SJSA1 (cell line): ENCODE measurements at regions not wholly inside any gene's neighbourhood (a gene's known extent, or its start where the extent isn't known, plus 50 kb on each side); places are given as distances from the start of the nearest gene placed in this dataset.
"Not testable (repeated sequence)": the region's sequence is repeated elsewhere in the genome, so short reads cannot be mapped to it uniquely, and the experiment has no call there.

Experiments used
- DNase-seq, 2 experiments: peaks; one replicate each; pipeline ENCODE4 v3.0.0-alpha.2; 2015 to 2020; ENCODE audit warnings: low spot score in 2 of 2, low read depth in 1 of 2
- H3K27ac ChIP-seq: fragments of 250-450 bp; sonication (Bioruptor Pico); 2 replicates; pipeline ENCODE4 v1.5.1; 2020; ENCODE audit warnings: mild to moderate bottlenecking, moderate library complexity
- H3K27me3 ChIP-seq: fragments of 250-450 bp; sonication (Bioruptor Pico); replicated peaks from 2 replicates; pipeline ENCODE4 v1.5.1; 2020; ENCODE audit warnings: mild to moderate bottlenecking, moderate library complexity
- H3K36me3 ChIP-seq: fragments of 250-450 bp; sonication (Bioruptor Pico); 2 replicates; pipeline ENCODE4 v1.5.1; 2020; ENCODE audit warnings: mild to moderate bottlenecking
- H3K4me1 ChIP-seq: fragments of 250-450 bp; sonication (Bioruptor Pico); replicated peaks from 2 replicates; pipeline ENCODE4 v1.6.1; 2021; ENCODE audit warnings: mild to moderate bottlenecking
- H3K4me3 ChIP-seq: fragments of 250-450 bp; sonication (Bioruptor Pico); 2 replicates; pipeline ENCODE4 v1.5.1; 2020; ENCODE audit warnings: mild to moderate bottlenecking
- H3K9me3 ChIP-seq: fragments of 250-450 bp; sonication (Bioruptor Pico); replicated peaks from 2 replicates; pipeline ENCODE4 v1.5.1; 2020; ENCODE audit warnings: mild to moderate bottlenecking

- Histone ChIP-seq H3K9me3 (no peaks in the 10 kb centered on the region), H3K4me1 (no peaks in the 10 kb centered on the region), H3K27ac (no peak overlapping the region), H3K36me3 (no peaks in the 10 kb centered on the region), H3K4me3 (no peak overlapping the region), H3K27me3 (no peaks in the 10 kb centered on the region)
- DNase-seq, result no peak
Observed at GRCh38 chr13:62482351-62482750, 1066.7 kb upstream of the PCDH20 start.

GRCh38 chr13:62473944-62474237, 1058.2 kb upstream of the PCDH20 start:
- no peaks in the 10 kb centered on the region for H3K4me1 ChIP-seq
- H3K27me3 ChIP-seq, result no peaks in the 10 kb centered on the region
- no peak overlapping the region for H3K27ac ChIP-seq
- no peak overlapping the region for H3K4me3 ChIP-seq
- no peaks in the 10 kb centered on the region for H3K36me3 ChIP-seq
- H3K9me3 ChIP-seq, result no peaks in the 10 kb centered on the region
- no peak for DNase-seq

DNA sequence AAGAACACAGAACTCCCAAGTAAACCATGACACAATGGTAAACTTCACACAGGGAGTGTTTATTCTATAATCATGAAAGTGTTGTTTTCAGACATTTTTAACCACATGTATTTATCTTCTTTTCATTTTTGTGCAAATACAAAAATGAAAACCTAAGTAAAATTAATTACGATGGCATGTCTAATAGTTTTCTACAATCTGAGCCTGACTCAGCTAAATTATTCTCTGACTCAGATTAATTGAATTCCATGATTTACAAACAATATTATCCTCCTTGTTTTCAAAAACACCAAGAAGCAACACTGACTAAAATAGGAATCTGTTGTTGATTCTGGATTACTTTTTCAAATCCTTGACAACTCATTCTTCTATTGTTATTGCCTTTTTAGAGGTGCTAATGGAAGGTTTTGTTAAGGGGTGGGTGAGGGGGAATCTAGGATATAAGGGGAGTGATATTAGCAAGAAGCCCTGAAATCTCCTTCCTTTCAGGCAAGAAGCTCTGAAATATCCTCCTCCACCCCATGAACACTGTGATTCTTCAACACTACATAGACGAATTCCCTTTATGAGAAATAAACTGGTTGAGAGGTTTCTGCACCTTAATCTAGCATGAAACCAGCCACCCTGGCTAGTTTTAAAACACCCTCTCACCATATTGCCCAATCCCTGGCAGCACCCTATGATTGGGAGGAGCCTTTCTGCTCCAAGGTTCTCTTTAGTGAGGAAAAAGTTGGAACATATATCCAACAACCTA, 1057.7 kb upstream of the PCDH20 start:
- Histone ChIP-seq H3K36me3 (no peaks in the 10 kb centered on the region), H3K4me1 (no peaks in the 10 kb centered on the region), H3K9me3 (no peaks in the 10 kb centered on the region), H3K27me3 (no peaks in the 10 kb centered on the region), H3K4me3 (no peak overlapping the region), H3K27ac (no peak overlapping the region)
- no peak for DNase-seq

- H3K36me3 ChIP-seq, result no peaks in the 10 kb centered on the region
- no peak for DNase-seq
- H3K27me3 ChIP-seq, result no peaks in the 10 kb centered on the region
- no peaks in the 10 kb centered on the region for H3K9me3 ChIP-seq
- no peak overlapping the region for H3K27ac ChIP-seq
- no peak overlapping the region for H3K4me3 ChIP-seq
- no peaks in the 10 kb centered on the region for H3K4me1 ChIP-seq
Observed at GRCh38 chr13:62453761-62454160, 1038.1 kb upstream of the PCDH20 start.

- H3K27me3 ChIP-seq, result no peaks in the 10 kb centered on the region
- H3K36me3 ChIP-seq, result no peaks in the 10 kb centered on the region
- H3K4me1 ChIP-seq, result no peaks in the 10 kb centered on the region
- H3K9me3 ChIP-seq, result no peaks in the 10 kb centered on the region
- H3K4me3 ChIP-seq, result no peak overlapping the region
- DNase-seq, result no peak
- H3K27ac ChIP-seq, result no peak overlapping the region
Observed at GRCh38 chr13:62450759-62451158, 1035.1 kb upstream of the PCDH20 start.

- not testable (repeated sequence) for H3K4me1 ChIP-seq, H3K27me3 ChIP-seq, H3K27ac ChIP-seq, H3K4me3 ChIP-seq, DNase-seq, H3K36me3 ChIP-seq, H3K9me3 ChIP-seq
Observed at GRCh38 chr13:62447771-62448382, 1032.2 kb upstream of the PCDH20 start.

- no peak for DNase-seq
- Histone ChIP-seq H3K4me1 (no peaks in the 10 kb centered on the region), H3K9me3 (no peaks in the 10 kb centered on the region), H3K36me3 (no peaks in the 10 kb centered on the region), H3K27ac (no peak overlapping the region), H3K4me3 (no peak overlapping the region), H3K27me3 (no peaks in the 10 kb centered on the region)
Observed at GRCh38 chr13:62444805-62445204, 1029.2 kb upstream of the PCDH20 start.

- Histone ChIP-seq H3K27ac (no peak overlapping the region), H3K4me3 (no peak overlapping the region), H3K4me1 (no peaks in the 10 kb centered on the region), H3K36me3 (no peaks in the 10 kb centered on the region), H3K27me3 (no peaks in the 10 kb centered on the region), H3K9me3 (no peaks in the 10 kb centered on the region)
- no peak for DNase-seq
Observed at GRCh38 chr13:62434081-62434480, 1018.4 kb upstream of the PCDH20 start.

- H3K27me3 ChIP-seq, result no peaks in the 10 kb centered on the region
- DNase-seq, result no peak
- H3K36me3 ChIP-seq, result no peaks in the 10 kb centered on the region
- H3K27ac ChIP-seq, result no peak overlapping the region
- no peaks in the 10 kb centered on the region for H3K9me3 ChIP-seq
- H3K4me3 ChIP-seq, result no peak overlapping the region
- no peaks in the 10 kb centered on the region for H3K4me1 ChIP-seq
Observed at GRCh38 chr13:62433660-62434059, 1018.0 kb upstream of the PCDH20 start.

DNA sequence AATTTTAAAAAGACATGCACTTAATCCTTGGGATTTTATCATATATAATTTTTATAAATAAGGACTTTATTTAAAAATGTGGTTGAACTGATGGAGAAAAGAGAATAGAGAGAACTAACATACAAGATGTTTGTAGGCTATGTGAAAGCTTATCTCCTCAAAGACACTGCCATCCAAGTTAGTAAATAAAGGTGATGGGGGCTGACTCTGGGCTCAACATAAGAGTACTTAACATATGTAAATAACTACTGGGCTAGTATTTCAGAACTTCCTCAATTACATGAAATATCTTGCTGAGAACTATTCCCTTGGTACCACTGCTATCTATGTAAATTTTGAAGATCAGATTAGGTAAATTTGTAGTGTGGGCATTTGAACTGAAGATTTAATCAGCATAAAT, 1017.3 kb upstream of the PCDH20 start:
- Histone ChIP-seq H3K4me3 (no peak overlapping the region), H3K36me3 (no peaks in the 10 kb centered on the region), H3K9me3 (no peaks in the 10 kb centered on the region), H3K27me3 (no peaks in the 10 kb centered on the region), H3K4me1 (no peaks in the 10 kb centered on the region), H3K27ac (no peak overlapping the region)
- no peak for DNase-seq

- H3K4me1 ChIP-seq, result no peaks in the 10 kb centered on the region
- no peaks in the 10 kb centered on the region for H3K36me3 ChIP-seq
- DNase-seq, result no peak
- no peak overlapping the region for H3K27ac ChIP-seq
- no peaks in the 10 kb centered on the region for H3K9me3 ChIP-seq
- H3K4me3 ChIP-seq, result no peak overlapping the region
- H3K27me3 ChIP-seq, result no peaks in the 10 kb centered on the region
Observed at GRCh38 chr13:62432295-62432694, 1016.6 kb upstream of the PCDH20 start.

DNA sequence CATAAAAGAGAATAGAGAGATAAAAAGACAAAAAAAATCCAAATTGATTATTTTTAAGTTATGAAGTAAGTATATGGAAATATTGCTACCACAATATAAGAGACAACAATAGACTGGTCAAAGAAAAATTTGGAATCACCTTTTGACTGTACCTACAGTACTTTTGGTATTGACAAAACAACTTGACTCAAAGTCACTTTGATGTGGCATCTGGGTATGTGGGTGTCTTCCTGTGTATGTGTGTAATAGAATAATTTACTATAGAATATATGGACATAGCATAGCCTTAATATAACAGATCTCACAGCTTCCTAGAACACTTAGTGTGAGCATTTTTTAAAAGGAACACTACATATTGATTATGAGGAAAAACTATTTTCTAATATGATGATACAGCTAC, 1016.2 kb upstream of the PCDH20 start:
- H3K9me3 ChIP-seq, result no peaks in the 10 kb centered on the region
- no peak for DNase-seq
- no peaks in the 10 kb centered on the region for H3K4me1 ChIP-seq
- H3K27me3 ChIP-seq, result no peaks in the 10 kb centered on the region
- no peak overlapping the region for H3K27ac ChIP-seq
- H3K4me3 ChIP-seq, result no peak overlapping the region
- H3K36me3 ChIP-seq, result no peaks in the 10 kb centered on the region

- no peak overlapping the region for H3K27ac ChIP-seq
- no peaks in the 10 kb centered on the region for H3K36me3 ChIP-seq
- no peak for DNase-seq
- H3K27me3 ChIP-seq, result no peaks in the 10 kb centered on the region
- no peaks in the 10 kb centered on the region for H3K9me3 ChIP-seq
- H3K4me3 ChIP-seq, result no peak overlapping the region
- no peaks in the 10 kb centered on the region for H3K4me1 ChIP-seq
Observed at GRCh38 chr13:62418872-62419271, 1003.2 kb upstream of the PCDH20 start.

DNA sequence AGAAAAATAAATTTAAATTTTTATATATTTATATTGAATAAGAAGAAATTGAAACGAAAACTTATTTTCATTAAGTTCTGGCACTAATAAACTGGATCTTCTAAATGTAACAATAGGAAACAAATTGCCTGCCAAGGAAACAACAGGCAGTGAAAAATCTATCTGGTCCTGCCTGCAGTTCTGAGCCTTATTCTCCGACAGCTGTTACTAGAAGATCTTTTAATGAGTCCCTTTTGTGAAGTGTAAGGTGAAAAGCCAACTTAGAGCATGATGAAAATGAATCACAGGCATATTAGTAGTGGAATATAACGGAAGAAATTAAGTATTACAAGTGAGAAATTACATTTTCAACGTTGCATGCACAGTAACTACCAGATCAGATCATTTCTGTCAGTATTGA, 1002.7 kb upstream of the PCDH20 start:
- no peak for DNase-seq
- H3K4me1 ChIP-seq, result no peaks in the 10 kb centered on the region
- H3K36me3 ChIP-seq, result no peaks in the 10 kb centered on the region
- no peak overlapping the region for H3K27ac ChIP-seq
- no peaks in the 10 kb centered on the region for H3K27me3 ChIP-seq
- H3K9me3 ChIP-seq, result no peaks in the 10 kb centered on the region
- H3K4me3 ChIP-seq, result no peak overlapping the region

DNA sequence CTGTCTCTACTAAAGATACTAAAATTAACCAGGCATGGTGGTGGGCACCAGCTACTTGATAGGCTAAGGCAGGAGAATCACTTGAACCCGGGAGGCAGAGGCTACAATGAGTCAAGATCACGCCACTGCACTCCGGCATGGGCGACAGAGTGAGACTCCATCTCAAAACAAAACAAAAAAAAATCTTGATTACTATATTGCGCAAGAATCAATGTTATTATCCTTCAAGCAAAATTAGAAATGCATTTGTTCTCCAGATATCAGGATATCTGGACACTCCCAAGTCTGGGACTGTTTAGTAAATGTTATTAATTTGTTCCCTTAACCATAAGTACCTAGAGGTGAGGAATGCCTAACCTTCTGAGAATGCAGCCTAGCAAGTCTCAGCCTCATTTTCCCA, 992.2 kb upstream of the PCDH20 start:
- no peak for DNase-seq
- no peak overlapping the region for H3K4me3 ChIP-seq
- no peaks in the 10 kb centered on the region for H3K9me3 ChIP-seq
- H3K4me1 ChIP-seq, result no peaks in the 10 kb centered on the region
- H3K36me3 ChIP-seq, result no peaks in the 10 kb centered on the region
- H3K27ac ChIP-seq, result no peak overlapping the region
- no peaks in the 10 kb centered on the region for H3K27me3 ChIP-seq
